HG02678 (cell line): ENCODE measurements at regions not wholly inside any gene's neighbourhood (a gene's known extent, or its start where the extent isn't known, plus 50 kb on each side); places are given as distances from the start of the nearest gene placed in this dataset.

ENCODE experiments used
- ATAC-seq: cut with Tn5 transposase; IDR thresholded peaks from one replicate; pipeline ENCODE4 v1.9.1; 2021; ENCODE audit warnings: mild to moderate bottlenecking, moderate library complexity; ENCODE audit not compliant: unreplicated experiment

GRCh38 chr2:19300961-19301360 is 57.5 kb downstream of the OSR1 start:
- ATAC-seq: no peak

DNA sequence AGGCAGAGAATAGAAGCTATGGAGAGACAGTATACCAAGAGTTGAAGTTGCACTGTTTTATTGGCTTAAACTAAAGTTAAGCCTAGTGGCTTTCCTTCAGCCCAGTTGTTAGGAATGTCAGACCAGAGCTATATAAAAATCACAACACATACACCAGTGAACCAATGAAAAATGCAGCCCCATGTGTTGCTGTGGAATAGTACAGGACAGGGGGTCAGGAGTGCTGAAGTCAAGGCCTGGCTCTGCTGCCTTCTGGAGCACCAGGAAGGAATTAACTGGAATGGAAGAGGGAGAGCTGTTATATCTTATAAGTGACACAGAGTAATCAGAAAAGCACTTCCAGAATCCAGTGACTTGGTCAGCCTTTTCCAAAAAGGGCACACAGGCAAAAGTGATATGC is 58.9 kb downstream of the OSR1 start:
- ATAC-seq: no peak

DNA sequence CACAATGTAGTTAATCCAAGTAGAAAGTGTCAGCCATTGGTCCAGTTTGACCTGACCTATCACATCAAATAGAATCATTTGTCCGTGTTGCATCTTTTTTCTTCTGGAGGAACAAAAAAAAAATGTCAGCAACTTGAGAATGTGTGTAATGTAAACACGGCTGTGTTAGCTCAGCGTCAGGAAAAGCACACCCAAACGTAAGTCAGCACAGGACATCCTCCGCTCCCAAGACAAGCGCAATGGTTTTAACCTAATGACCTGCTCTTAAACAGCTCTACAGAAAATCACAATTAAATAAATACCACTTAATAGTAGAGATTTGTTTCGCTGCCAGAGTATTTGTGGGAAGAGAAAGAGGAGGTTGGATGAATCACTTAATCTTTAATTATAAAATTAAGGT is 59.4 kb downstream of the OSR1 start:
- no peak for ATAC-seq

GRCh38 chr2:19297716-19298115 is 60.7 kb downstream of the OSR1 start:
- ATAC-seq: no peak

GRCh38 chr2:19295998-19296502 is 62.4 kb downstream of the OSR1 start:
- no peak for ATAC-seq

- no peak for ATAC-seq
Measured at GRCh38 chr2:19292007-19292406, 66.4 kb downstream of the OSR1 start.

GRCh38 chr2:19288291-19288690 is 70.1 kb downstream of the OSR1 start:
- no peak for ATAC-seq

DNA sequence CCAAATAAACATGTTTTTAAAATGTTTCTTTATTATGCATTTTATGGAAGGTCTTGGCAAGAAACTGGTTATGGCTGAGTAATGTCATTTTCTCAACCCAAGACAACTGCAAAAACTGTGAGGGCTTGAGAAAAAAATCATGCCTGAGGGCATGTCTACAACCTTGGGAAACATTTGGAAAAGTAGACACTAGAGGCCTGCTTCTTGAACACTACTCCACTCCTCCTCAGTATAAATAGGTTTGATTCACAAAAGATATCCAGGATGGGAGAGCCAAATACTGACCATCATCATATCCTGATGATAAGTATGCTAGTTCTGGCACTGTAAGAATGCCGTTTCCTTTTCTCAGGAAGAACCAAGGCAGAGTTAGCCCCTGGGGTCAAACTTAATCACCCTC is 71.1 kb downstream of the OSR1 start:
- no peak for ATAC-seq

- ATAC-seq: no peak
Measured at GRCh38 chr2:19282305-19282704, 76.1 kb downstream of the OSR1 start.

DNA sequence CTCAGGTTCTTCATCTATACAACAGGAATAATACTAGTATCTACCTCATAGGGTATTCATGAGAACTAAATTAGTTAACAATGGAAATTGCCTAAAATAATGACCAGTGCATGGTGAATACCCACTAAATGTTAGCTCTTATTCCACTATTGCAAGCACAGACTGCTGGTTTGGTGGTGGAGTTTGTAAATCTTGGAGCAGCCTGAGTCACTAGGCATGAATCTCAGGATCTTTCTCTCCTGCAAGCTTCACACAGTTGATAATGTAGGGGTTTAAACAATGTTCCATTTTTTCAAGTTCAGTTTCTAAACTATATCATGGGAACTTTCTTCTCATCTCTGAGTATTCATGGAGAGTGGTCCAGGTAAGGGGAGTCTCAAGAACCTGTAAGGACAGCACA is 84.0 kb downstream of the OSR1 start:
- no peak for ATAC-seq

GRCh38 chr2:19272941-19273470 is 85.4 kb downstream of the OSR1 start:
- ATAC-seq: no peak

- ATAC-seq: no peak
Measured at GRCh38 chr2:19272039-19272438, 86.4 kb downstream of the OSR1 start.

- ATAC-seq: no peak
Measured at GRCh38 chr2:19264852-19265251, 93.6 kb downstream of the OSR1 start.

GRCh38 chr2:19262150-19262549 is 96.3 kb downstream of the OSR1 start:
- ATAC-seq: no peak

DNA sequence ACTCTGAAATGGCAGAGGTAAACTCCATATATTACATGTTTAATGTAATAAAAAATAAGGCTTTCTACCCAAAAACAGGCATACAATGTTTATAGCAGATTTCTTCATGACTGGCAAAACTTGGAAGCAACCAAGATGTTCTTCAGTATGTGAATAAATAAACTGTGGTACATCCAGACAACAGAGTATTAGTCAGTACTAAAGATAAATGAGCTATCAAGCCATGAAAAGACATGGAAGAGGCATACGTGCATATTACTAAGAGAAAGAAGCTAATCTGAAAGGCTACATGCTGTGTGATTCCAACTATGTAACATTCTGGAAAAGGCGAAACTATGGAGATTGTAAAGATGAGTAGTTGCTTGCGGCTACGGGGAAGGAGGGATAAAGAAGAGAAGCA is 97.4 kb downstream of the OSR1 start:
- no peak for ATAC-seq

DNA sequence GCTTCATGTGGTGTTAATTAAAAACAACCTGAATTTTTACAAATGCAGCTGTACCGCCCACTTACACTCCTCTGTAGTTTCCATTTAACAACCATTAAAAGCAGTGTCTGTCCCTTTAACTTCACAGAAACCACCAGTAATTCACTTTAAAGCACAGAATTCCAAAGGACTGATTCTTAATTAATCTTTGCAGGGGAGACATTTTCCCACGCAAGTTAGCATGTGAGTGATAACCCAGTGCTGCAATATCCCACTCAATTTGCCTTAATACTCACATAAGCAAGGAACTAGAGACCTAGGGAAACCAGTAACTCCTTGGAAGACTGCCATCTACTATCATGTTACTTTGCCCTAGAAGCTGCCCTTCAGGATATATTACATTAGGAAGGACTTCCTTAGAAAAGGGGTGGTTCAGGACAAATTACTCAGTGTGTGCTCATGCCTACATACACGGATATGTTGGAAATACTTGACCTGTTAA is 102.3 kb downstream of the OSR1 start:
- ATAC-seq: no peak

DNA sequence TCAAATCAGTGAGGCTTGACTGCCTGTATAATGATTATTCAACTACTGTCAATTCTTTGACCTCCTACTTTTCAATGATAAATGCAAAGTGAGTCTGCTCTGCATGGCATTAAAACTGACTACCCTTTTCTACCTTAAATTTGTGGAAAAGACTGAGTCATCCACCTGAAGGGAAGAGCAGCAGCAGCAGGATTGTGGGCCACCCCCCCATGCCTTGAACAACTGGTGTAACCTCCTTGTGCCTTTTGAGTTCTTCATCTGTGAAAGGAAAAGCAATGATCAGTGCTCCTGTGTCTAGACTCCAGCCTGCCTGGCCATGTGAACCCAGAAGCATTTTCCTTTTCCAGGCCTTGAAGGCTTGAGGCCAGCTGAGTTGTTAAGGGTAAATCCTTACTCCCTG is 102.9 kb downstream of the OSR1 start:
- ATAC-seq: no peak

GRCh38 chr2:19251554-19251953 is 106.9 kb downstream of the OSR1 start:
- no peak for ATAC-seq

DNA sequence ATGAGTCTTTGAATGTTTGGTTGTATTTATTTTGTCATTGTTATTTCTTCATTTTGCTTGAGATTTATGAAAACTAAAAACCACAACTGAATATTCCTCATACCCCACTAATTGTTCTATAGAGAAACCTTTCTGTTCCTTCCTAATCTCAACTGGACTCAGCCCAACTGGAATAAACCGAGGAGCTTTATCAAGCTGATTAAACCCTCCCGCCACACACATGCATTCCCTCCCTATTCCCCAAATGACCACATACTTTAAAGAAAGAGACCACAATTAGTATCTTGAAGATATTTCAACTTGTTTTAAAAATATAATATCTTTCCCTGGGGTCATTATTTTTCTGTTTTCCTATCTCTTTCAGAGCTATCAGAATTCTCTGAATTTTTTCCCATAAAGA is 107.5 kb downstream of the OSR1 start:
- no peak for ATAC-seq

- ATAC-seq: no peak
Measured at GRCh38 chr2:19247186-19247585, 111.2 kb downstream of the OSR1 start.

DNA sequence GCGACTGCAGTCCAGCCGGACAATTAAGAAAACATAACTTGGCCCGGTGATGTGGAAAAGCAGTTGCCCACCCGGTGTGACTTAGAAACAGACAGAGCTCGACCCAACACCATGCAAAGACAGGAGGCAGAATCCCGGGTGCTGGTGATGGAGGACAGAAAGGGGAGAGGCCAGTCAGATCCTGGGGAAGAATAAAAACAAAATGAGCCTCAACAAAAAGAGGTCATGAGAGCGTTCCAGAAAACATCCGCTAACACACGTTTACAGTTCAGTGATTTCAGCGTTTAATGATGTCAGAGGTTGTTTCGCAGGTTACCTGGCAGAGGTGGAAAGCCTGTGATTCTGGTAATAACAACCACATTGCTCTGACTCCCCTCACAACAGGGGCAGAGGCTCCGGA is 111.9 kb downstream of the OSR1 start:
- no peak for ATAC-seq

DNA sequence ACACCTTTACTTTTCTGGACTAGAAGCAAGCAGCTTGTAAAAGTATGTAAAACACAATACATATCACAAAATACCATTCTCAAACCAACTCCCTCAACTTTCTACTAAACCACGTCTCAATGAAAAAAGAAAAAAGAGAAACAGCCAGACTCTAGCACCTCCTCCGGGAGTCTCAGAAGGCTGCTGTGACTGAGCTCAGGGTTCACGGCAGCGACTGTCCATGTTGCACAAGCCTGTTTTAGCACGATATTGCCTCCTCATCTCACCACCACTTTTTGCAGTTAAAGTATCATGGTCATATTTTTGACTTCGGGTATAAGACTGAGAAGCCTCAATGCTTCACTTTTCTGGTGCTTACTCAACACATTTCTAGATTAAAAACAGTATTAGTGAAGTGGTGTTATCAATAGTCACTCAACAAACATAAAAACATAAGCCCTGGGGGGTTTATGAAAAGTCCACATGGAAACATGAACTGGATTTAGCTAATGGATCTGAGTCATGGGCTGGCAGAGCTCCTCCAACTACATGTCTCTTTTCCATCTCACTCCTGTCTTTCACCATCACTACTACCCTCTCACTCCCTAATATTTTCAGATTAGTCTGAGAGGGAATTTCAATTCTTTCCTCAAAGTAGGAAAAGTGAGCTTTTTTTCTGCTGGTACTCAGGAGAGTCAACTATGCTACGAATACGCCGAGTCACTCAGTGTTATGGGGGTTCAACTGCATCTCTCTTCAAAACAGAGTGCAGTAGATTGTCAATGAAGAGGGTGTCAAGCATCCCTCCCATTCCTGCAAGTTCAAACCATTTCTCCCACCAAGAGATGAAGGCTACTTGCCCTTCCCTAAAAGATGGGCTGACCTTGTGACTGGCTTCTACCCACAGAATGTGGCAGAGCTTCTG is 113.7 kb downstream of the OSR1 start:
- ATAC-seq: no peak
